Spleen (tissue), 11 donors: ENCODE measurements at regions not wholly inside any gene's neighbourhood (a gene's known extent, or its start where the extent isn't known, plus 50 kb on each side); places are given as distances from the start of the nearest gene placed in this dataset.

ENCODE experiments used
- DNase-seq: peaks from one replicate; pipeline ENCODE4 v3.0.0-alpha.2; 2020
- H3K27ac ChIP-seq, 8 donors: fragments of 200-600 bp; sonication (generic) in 7 of 8; 1 replicate in 4 of 8; 2 replicates in 4 of 8; pipeline versions ENCODE4 v1.5.0 to v1.8.0; 2016 to 2021; ENCODE audit warnings: inconsistent platforms in 4 of 8, mild to moderate bottlenecking in 4 of 8, moderate library complexity in 1 of 8
- H3K27me3 ChIP-seq, 7 donors: fragments of 200-600 bp; sonication (generic) in 6 of 7; replicated peaks in 1 of 7; 1 replicate in 4 of 7; 2 replicates in 3 of 7; pipeline versions ENCODE4 v1.5.0 to v1.8.0; 2016 to 2021; ENCODE audit warnings: inconsistent platforms in 3 of 7, mild to moderate bottlenecking in 1 of 7
- H3K36me3 ChIP-seq, 6 donors: fragments of 200-600 bp; sonication (generic) in 5 of 6; 1 replicate in 4 of 6; 2 replicates in 2 of 6; pipeline versions ENCODE4 v1.5.0 to v1.8.0; 2016 to 2021; ENCODE audit warnings: inconsistent platforms in 2 of 6
- H3K4me1 ChIP-seq, 6 donors: fragments of 200-600 bp; sonication (generic) in 5 of 6; 1 replicate in 3 of 6; 2 replicates in 3 of 6; pipeline versions ENCODE4 v1.5.0 to v1.8.0; 2016 to 2021; ENCODE audit warnings: inconsistent platforms in 3 of 6
- H3K4me3 ChIP-seq, 8 donors: fragments of 200-600 bp; sonication (generic) in 7 of 8; 1 replicate in 4 of 8; 2 replicates in 4 of 8; pipeline versions ENCODE4 v1.5.0 to v1.8.0; 2016 to 2021; ENCODE audit warnings: inconsistent platforms in 4 of 8, mild to moderate bottlenecking in 4 of 8, moderate library complexity in 2 of 8
- H3K9me3 ChIP-seq, 8 donors: fragments of 200-600 bp; sonication (generic) in 7 of 8; 1 replicate in 4 of 8; 2 replicates in 4 of 8; pipeline versions ENCODE4 v1.5.0 to v1.8.0; 2016 to 2021; ENCODE audit warnings: inconsistent platforms in 4 of 8
- CTCF ChIP-seq, 11 experiments: fragments of 200-600 bp in 7 of 11; fragments of 450-650 bp in 4 of 11; sonication (generic) in 4 of 11; IDR thresholded peaks in 8 of 11; conservative IDR thresholded peaks in 3 of 11; 1 replicate in 7 of 11; 2 replicates in 4 of 11; pipeline versions ENCODE4 v1.4.0 to v1.8.0; 2016 to 2021; ENCODE audit warnings: antibody characterized with exemption in 11 of 11, inconsistent platforms in 4 of 11, mild to moderate bottlenecking in 1 of 11
- POLR2A ChIP-seq, 3 donors: fragments of 450-650 bp; IDR thresholded peaks; one replicate each; pipeline ENCODE4 v1.5.1; 2017; ENCODE audit warnings: antibody characterized with exemption in 3 of 3, mild to moderate bottlenecking in 1 of 3
- POLR2AphosphoS5 ChIP-seq, 3 donors: sonication (generic); formaldehyde crosslinking; IDR thresholded peaks; one replicate each; pipeline ENCODE4 v1.5.1; 2017; ENCODE audit warnings: antibody characterized with exemption in 3 of 3
- WGBS, 5 donors: extraction: QIAGEN DNeasy Blood & Tissue Kit in 3 of 5; methylation state at CpG; one replicate each; pipeline versions ENCODE4 v1.1.5 to v1.1.7; 2013 to 2018; 5-methylcytosine and 5-hydroxymethylcytosine counted together
- intact Hi-C: fragments of 100-400 bp; cut with DNase I; formaldehyde crosslinking; loops from one replicate; pipeline ENCODE4 v1.15.0; 2023; ENCODE audit warnings: low total_unique reads
- donor health status: healthy with polysubstance abuse.
- donor health status: DM: no; HTN: no; CAD: no; lungs with moderate emphysema.
- donor health status: DM: no; HTN: no; CAD: no.
- donor health status: Bipolar disorder and iron deficiency.
- donor health status: healthy.
- donor health status: DM: no; HTN: no; CAD: no.
- donor health status: DM: yes; HTN: yes; CAD: no.

- TF ChIP-seq POLR2A (IDR thresholded peaks at IDR 0.05) (no peak), CTCF (IDR thresholded peaks at IDR 0.05 in 8 of 11, conservative IDR thresholded peaks at IDR 0.05 in 3 of 11) (no peak), POLR2AphosphoS5 (IDR thresholded peaks at IDR 0.05) (no peak)
- peak; percentile 8 for DNase-seq
- H3K27ac ChIP-seq = no peak overlapping the region
- WGBS, 5 donors = 82 to 100% (median 93%) methylated on average over 1 of the region's 1 CpG
- intact Hi-C loops = no loop called here
- H3K27me3 ChIP-seq = peaks cover 0 to 7% (median 0%) of the 10 kb centered on the region in 7 donors
- no peak overlapping the region for H3K4me3 ChIP-seq
- no peaks in the 10 kb centered on the region for H3K36me3 ChIP-seq
- peaks cover 0 to 38% (median 31%) of the 10 kb centered on the region in 8 donors for H3K9me3 ChIP-seq
- H3K4me1 ChIP-seq = no peaks in the 10 kb centered on the region
Measured at GRCh38 chr2:120456867-120457266, 110.9 kb downstream of the INHBB start.

- DNase-seq = peak; percentile 46
- Histone ChIP-seq H3K4me3 (no peak overlapping the region), H3K27me3 (peaks cover 0 to 34% (median 0%) of the 10 kb centered on the region in 7 donors), H3K9me3 (peaks cover 0 to 38% (median 31%) of the 10 kb centered on the region in 8 donors), H3K27ac (no peak overlapping the region), H3K36me3 (no peaks in the 10 kb centered on the region), H3K4me1 (peaks cover 0 to under 1% (median 0%) of the 10 kb centered on the region in 6 donors)
- TF ChIP-seq POLR2A (IDR thresholded peaks at IDR 0.05) (no peak), CTCF (IDR thresholded peaks at IDR 0.05 in 8 of 11, conservative IDR thresholded peaks at IDR 0.05 in 3 of 11) (no peak), POLR2AphosphoS5 (IDR thresholded peaks at IDR 0.05) (no peak)
- WGBS, 5 donors = 88 to 92% (median 90%) methylated on average over 8 of the region's 8 CpGs
- intact Hi-C loops = no loop called here
Measured at GRCh38 chr2:120460511-120460910, 114.6 kb downstream of the INHBB start.

GRCh38 chr2:120461092-120461491 lies 115.2 kb downstream of the INHBB start:
- peak; percentile 57 for DNase-seq
- intact Hi-C loops = no loop called here
- 78 to 86% (median 79%) methylated on average over 5 of the region's 5 CpGs for WGBS, 5 donors
- Histone ChIP-seq H3K27me3 (peaks cover 0 to 40% (median 0%) of the 10 kb centered on the region in 7 donors), H3K4me3 (no peak overlapping the region), H3K9me3 (peaks cover 0 to 38% (median 31%) of the 10 kb centered on the region in 8 donors), H3K4me1 (peaks cover 0 to 6% (median 1%) of the 10 kb centered on the region in 6 donors), H3K36me3 (no peaks in the 10 kb centered on the region), H3K27ac (no peak overlapping the region)
- TF ChIP-seq POLR2A (IDR thresholded peaks at IDR 0.05) (no peak), POLR2AphosphoS5 (IDR thresholded peaks at IDR 0.05) (no peak), CTCF (IDR thresholded peaks at IDR 0.05 in 8 of 11, conservative IDR thresholded peaks at IDR 0.05 in 3 of 11) (no peak)

GRCh38 chr2:120461546-120462537 lies 115.9 kb downstream of the INHBB start:
- no peak overlapping the region for H3K27ac ChIP-seq
- no peak for TF ChIP-seq POLR2AphosphoS5 (IDR thresholded peaks at IDR 0.05)
- TF ChIP-seq CTCF (IDR thresholded peaks at IDR 0.05 in 8 of 11, conservative IDR thresholded peaks at IDR 0.05 in 3 of 11) = no peak
- no peak for TF ChIP-seq POLR2A (IDR thresholded peaks at IDR 0.05)
- intact Hi-C loops = no loop called here

More at GRCh38 chr2:120461546-120462537, 115.9 kb downstream of the INHBB start:
- Histone ChIP-seq H3K36me3 (no peaks in the 10 kb centered on the region), H3K9me3 (peaks cover 0 to 32% (median 28%) of the 10 kb centered on the region in 8 donors), H3K4me1 (peaks cover 0 to 13% (median 3%) of the 10 kb centered on the region in 6 donors), H3K27me3 (peaks cover 0 to 47% (median 0%) of the 10 kb centered on the region in 7 donors), H3K4me3 (no peak overlapping the region)
- peak; percentile 41 for DNase-seq
- WGBS, 5 donors = 72 to 85% (median 83%) methylated on average over 14 of the region's 14 CpGs
